ENCODE measurements at regions not wholly inside any gene's neighbourhood (a gene's known extent, or its start where the extent isn't known, plus 50 kb on each side); places are given as distances from the start of the nearest gene placed in this dataset.

DNA sequence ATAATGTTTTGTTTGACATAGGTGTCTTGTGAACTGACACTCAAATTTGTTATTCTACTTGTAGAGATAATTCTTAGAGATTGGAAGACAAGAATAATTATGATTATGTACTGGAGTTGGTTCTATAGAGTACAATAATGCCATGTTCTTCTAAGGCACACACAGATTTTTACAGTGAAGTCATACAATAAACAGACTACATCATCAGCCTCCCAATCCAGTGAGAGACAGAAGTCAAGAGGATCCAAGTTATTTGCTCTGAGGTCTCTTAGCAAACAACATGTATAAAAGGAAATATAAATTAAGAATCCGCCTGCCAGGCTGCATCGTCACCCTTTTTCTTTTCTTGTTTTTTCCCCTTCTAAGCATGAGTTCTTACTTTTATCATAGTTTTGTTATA is 613.5 kb upstream of the SETBP1 start:
- H3K4me1 ChIP-seq (ENCODE audit: control insufficient read depth in 1 of 2, insufficient read depth in 2 of 2, low read length in 2 of 2), result no peaks in the 10 kb centered on the region
- H3K4me3 ChIP-seq (ENCODE audit: low read depth in 1 of 2, low read length in 2 of 2), result no peak overlapping the region
- H3K36me3 ChIP-seq (ENCODE audit: control insufficient read depth in 1 of 2, insufficient read depth in 2 of 2, low read length in 2 of 2), result no peaks in the 10 kb centered on the region
- no peak overlapping the region for H3K27ac ChIP-seq (ENCODE audit: low read depth, low read length)
- H3K9ac ChIP-seq (ENCODE audit: low read depth in 1 of 2, low read length in 2 of 2), result no peak overlapping the region
- no peaks in the 10 kb centered on the region for H3K27me3 ChIP-seq (ENCODE audit: control insufficient read depth in 1 of 2, insufficient read depth in 2 of 2, low read length in 2 of 2)
- no peaks in the 10 kb centered on the region for H3K9me3 ChIP-seq (ENCODE audit: control insufficient read depth in 1 of 2, low read length in 2 of 2)

DNA sequence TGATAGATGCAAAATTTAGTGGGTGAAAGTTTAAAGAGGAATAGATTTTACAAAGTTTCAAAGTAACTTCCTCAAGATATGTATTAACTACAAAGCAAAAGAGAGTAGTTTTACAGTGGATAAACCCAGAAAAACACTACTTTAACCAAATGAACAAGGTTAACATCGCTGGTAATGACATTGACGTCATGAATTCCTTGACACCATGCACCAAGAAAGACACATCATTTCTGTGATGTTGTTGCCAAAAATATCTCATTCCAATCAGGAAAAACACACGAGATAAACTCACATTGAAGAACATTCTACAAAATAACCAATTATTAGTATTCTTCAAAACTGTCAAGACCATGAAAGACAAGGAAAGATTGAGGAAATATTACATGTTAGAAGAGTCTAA is 605.6 kb upstream of the SETBP1 start:
- no peaks in the 10 kb centered on the region for H3K36me3 ChIP-seq (ENCODE audit: control insufficient read depth in 1 of 2, insufficient read depth in 2 of 2, low read length in 2 of 2)
- H3K9ac ChIP-seq (ENCODE audit: low read depth in 1 of 2, low read length in 2 of 2), result no peak overlapping the region
- no peak overlapping the region for H3K4me3 ChIP-seq (ENCODE audit: low read depth in 1 of 2, low read length in 2 of 2)
- H3K27ac ChIP-seq (ENCODE audit: low read depth, low read length), result no peak overlapping the region
- H3K27me3 ChIP-seq (ENCODE audit: control insufficient read depth in 1 of 2, insufficient read depth in 2 of 2, low read length in 2 of 2), result no peaks in the 10 kb centered on the region
- no peaks in the 10 kb centered on the region for H3K4me1 ChIP-seq (ENCODE audit: control insufficient read depth in 1 of 2, insufficient read depth in 2 of 2, low read length in 2 of 2)
- no peaks in the 10 kb centered on the region for H3K9me3 ChIP-seq (ENCODE audit: control insufficient read depth in 1 of 2, low read length in 2 of 2)

DNA sequence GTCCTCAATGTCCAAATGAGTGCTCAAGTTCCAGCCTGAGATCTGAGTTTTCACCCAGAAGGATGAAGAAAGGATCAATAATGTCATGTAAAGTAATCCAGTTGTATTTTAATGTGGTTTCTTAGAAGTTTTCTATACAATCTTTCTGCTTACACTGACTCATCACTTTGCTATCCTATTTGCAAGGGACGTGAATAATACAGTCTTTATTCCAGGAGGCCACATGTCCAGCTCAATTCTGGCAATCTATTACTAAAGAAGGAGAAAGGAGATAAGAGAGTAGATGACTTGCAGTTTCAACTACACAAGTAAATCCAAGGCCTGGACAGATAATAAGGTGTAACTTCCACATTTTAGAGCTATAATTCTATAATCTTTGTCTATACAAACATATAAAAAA is 601.1 kb upstream of the SETBP1 start:
- Histone ChIP-seq H3K27me3 (ENCODE audit: control insufficient read depth in 1 of 2, insufficient read depth in 2 of 2, low read length in 2 of 2) (no peaks in the 10 kb centered on the region), H3K4me3 (ENCODE audit: low read depth in 1 of 2, low read length in 2 of 2) (no peak overlapping the region), H3K4me1 (ENCODE audit: control insufficient read depth in 1 of 2, insufficient read depth in 2 of 2, low read length in 2 of 2) (no peaks in the 10 kb centered on the region), H3K9me3 (ENCODE audit: control insufficient read depth in 1 of 2, low read length in 2 of 2) (no peaks in the 10 kb centered on the region), H3K36me3 (ENCODE audit: control insufficient read depth in 1 of 2, insufficient read depth in 2 of 2, low read length in 2 of 2) (no peaks in the 10 kb centered on the region), H3K9ac (ENCODE audit: low read depth in 1 of 2, low read length in 2 of 2) (no peak overlapping the region), H3K27ac (ENCODE audit: low read depth, low read length) (no peak overlapping the region)

DNA sequence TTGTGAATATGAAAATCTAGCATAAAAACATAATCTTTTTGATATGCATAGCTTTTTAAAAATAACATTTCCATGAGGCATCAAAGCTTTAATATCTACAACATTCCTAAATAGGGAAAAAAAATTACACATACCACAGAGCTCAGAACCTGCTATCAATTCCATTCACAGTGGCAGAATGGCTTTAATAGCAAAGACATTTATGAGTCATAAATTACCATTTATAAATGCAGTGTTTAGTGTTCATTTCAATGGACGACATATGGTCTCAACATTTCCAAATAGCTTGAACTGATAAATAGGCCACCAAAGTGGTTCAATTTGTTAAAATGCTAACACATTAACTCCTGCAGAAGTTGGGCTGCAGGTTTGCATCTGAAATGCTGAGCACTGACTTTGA is 600.6 kb upstream of the SETBP1 start:
- Histone ChIP-seq H3K9me3 (ENCODE audit: control insufficient read depth in 1 of 2, low read length in 2 of 2) (no peaks in the 10 kb centered on the region), H3K9ac (ENCODE audit: low read depth in 1 of 2, low read length in 2 of 2) (no peak overlapping the region), H3K4me1 (ENCODE audit: control insufficient read depth in 1 of 2, insufficient read depth in 2 of 2, low read length in 2 of 2) (no peaks in the 10 kb centered on the region), H3K36me3 (ENCODE audit: control insufficient read depth in 1 of 2, insufficient read depth in 2 of 2, low read length in 2 of 2) (no peaks in the 10 kb centered on the region), H3K27ac (ENCODE audit: low read depth, low read length) (no peak overlapping the region), H3K27me3 (ENCODE audit: control insufficient read depth in 1 of 2, insufficient read depth in 2 of 2, low read length in 2 of 2) (no peaks in the 10 kb centered on the region), H3K4me3 (ENCODE audit: low read depth in 1 of 2, low read length in 2 of 2) (no peak overlapping the region)

DNA sequence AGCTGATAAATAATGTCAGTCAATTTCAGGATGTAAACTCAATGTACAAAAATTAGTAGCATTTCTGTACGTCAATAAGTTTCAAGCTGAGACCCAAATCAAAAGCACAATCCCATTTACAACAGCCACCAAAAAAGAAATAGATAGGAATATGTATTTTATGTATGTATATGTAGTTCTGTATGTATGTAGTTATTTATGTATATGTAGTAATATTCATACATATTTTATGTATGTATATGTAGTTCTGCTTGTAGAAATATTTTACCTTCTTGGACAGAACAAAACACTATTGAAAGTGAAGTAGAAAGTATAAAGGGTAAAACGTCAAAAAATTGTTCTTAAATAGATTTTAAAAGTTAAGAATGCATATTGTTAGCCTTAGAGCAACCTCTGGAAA is 591.0 kb upstream of the SETBP1 start:
- no peaks in the 10 kb centered on the region for H3K9me3 ChIP-seq (ENCODE audit: control insufficient read depth in 1 of 2, low read length in 2 of 2)
- no peak overlapping the region for H3K27ac ChIP-seq (ENCODE audit: low read depth, low read length)
- no peaks in the 10 kb centered on the region for H3K4me1 ChIP-seq (ENCODE audit: control insufficient read depth in 1 of 2, insufficient read depth in 2 of 2, low read length in 2 of 2)
- no peaks in the 10 kb centered on the region for H3K27me3 ChIP-seq (ENCODE audit: control insufficient read depth in 1 of 2, insufficient read depth in 2 of 2, low read length in 2 of 2)
- H3K4me3 ChIP-seq (ENCODE audit: low read depth in 1 of 2, low read length in 2 of 2), result no peak overlapping the region
- H3K9ac ChIP-seq (ENCODE audit: low read depth in 1 of 2, low read length in 2 of 2), result no peak overlapping the region
- no peaks in the 10 kb centered on the region for H3K36me3 ChIP-seq (ENCODE audit: control insufficient read depth in 1 of 2, insufficient read depth in 2 of 2, low read length in 2 of 2)

GRCh38 chr18:44090453-44090852 is 590.2 kb upstream of the SETBP1 start:
- H3K27ac ChIP-seq (ENCODE audit: low read depth, low read length), result no peak overlapping the region
- no peak overlapping the region for H3K4me3 ChIP-seq (ENCODE audit: low read depth in 1 of 2, low read length in 2 of 2)
- no peaks in the 10 kb centered on the region for H3K4me1 ChIP-seq (ENCODE audit: control insufficient read depth in 1 of 2, insufficient read depth in 2 of 2, low read length in 2 of 2)
- H3K9me3 ChIP-seq (ENCODE audit: control insufficient read depth in 1 of 2, low read length in 2 of 2), result no peaks in the 10 kb centered on the region
- H3K36me3 ChIP-seq (ENCODE audit: control insufficient read depth in 1 of 2, insufficient read depth in 2 of 2, low read length in 2 of 2), result no peaks in the 10 kb centered on the region
- no peaks in the 10 kb centered on the region for H3K27me3 ChIP-seq (ENCODE audit: control insufficient read depth in 1 of 2, insufficient read depth in 2 of 2, low read length in 2 of 2)
- no peak overlapping the region for H3K9ac ChIP-seq (ENCODE audit: low read depth in 1 of 2, low read length in 2 of 2)

- H3K4me3 ChIP-seq (ENCODE audit: low read depth in 1 of 2, low read length in 2 of 2), result no peak overlapping the region
- no peak overlapping the region for H3K27ac ChIP-seq (ENCODE audit: low read depth, low read length)
- H3K9ac ChIP-seq (ENCODE audit: low read depth in 1 of 2, low read length in 2 of 2), result no peak overlapping the region
- H3K9me3 ChIP-seq (ENCODE audit: control insufficient read depth in 1 of 2, low read length in 2 of 2), result no peaks in the 10 kb centered on the region
- no peaks in the 10 kb centered on the region for H3K36me3 ChIP-seq (ENCODE audit: control insufficient read depth in 1 of 2, insufficient read depth in 2 of 2, low read length in 2 of 2)
- no peaks in the 10 kb centered on the region for H3K4me1 ChIP-seq (ENCODE audit: control insufficient read depth in 1 of 2, insufficient read depth in 2 of 2, low read length in 2 of 2)
- H3K27me3 ChIP-seq (ENCODE audit: control insufficient read depth in 1 of 2, insufficient read depth in 2 of 2, low read length in 2 of 2), result no peaks in the 10 kb centered on the region
Measured at GRCh38 chr18:44093253-44093652, 587.4 kb upstream of the SETBP1 start.

- no peaks in the 10 kb centered on the region for H3K36me3 ChIP-seq (ENCODE audit: control insufficient read depth in 1 of 2, insufficient read depth in 2 of 2, low read length in 2 of 2)
- no peaks in the 10 kb centered on the region for H3K9me3 ChIP-seq (ENCODE audit: control insufficient read depth in 1 of 2, low read length in 2 of 2)
- no peaks in the 10 kb centered on the region for H3K27me3 ChIP-seq (ENCODE audit: control insufficient read depth in 1 of 2, insufficient read depth in 2 of 2, low read length in 2 of 2)
- H3K27ac ChIP-seq (ENCODE audit: low read depth, low read length), result no peak overlapping the region
- no peak overlapping the region for H3K9ac ChIP-seq (ENCODE audit: low read depth in 1 of 2, low read length in 2 of 2)
- H3K4me3 ChIP-seq (ENCODE audit: low read depth in 1 of 2, low read length in 2 of 2), result no peak overlapping the region
- H3K4me1 ChIP-seq (ENCODE audit: control insufficient read depth in 1 of 2, insufficient read depth in 2 of 2, low read length in 2 of 2), result no peaks in the 10 kb centered on the region
Measured at GRCh38 chr18:44096016-44096415, 584.7 kb upstream of the SETBP1 start.

DNA sequence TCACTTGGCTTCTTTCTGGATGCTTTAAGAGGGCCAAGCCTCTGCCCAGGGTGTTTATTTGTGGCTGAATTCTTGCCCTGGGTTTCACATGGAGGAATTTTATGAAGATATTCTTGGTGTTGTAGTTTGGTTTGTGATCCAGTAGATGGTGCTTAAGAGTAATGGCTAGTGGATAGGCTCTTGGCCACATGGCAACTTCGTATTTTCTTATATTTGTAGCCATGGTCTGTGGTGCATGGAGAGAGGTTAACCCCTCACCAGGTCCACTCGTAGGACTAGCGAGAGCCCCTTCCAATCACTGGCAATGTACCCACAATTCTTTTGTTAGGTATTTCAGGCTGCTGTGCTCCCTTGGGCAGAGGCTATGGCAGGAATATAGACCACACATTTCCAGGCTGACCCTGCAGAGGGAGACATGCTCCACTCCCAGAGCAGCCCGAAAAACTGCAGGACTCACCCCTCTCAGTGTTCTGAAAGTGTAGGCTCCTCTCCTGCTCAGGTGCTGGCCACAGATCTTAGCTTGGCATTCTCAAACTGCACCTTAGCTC is 582.1 kb upstream of the SETBP1 start:
- H3K27me3 ChIP-seq (ENCODE audit: control insufficient read depth in 1 of 2, insufficient read depth in 2 of 2, low read length in 2 of 2), result no peaks in the 10 kb centered on the region
- H3K27ac ChIP-seq (ENCODE audit: low read depth, low read length), result no peak overlapping the region
- H3K36me3 ChIP-seq (ENCODE audit: control insufficient read depth in 1 of 2, insufficient read depth in 2 of 2, low read length in 2 of 2), result no peaks in the 10 kb centered on the region
- no peaks in the 10 kb centered on the region for H3K4me1 ChIP-seq (ENCODE audit: control insufficient read depth in 1 of 2, insufficient read depth in 2 of 2, low read length in 2 of 2)
- H3K9me3 ChIP-seq (ENCODE audit: control insufficient read depth in 1 of 2, low read length in 2 of 2), result no peaks in the 10 kb centered on the region
- no peak overlapping the region for H3K4me3 ChIP-seq (ENCODE audit: low read depth in 1 of 2, low read length in 2 of 2)
- H3K9ac ChIP-seq (ENCODE audit: low read depth in 1 of 2, low read length in 2 of 2), result no peak overlapping the region

DNA sequence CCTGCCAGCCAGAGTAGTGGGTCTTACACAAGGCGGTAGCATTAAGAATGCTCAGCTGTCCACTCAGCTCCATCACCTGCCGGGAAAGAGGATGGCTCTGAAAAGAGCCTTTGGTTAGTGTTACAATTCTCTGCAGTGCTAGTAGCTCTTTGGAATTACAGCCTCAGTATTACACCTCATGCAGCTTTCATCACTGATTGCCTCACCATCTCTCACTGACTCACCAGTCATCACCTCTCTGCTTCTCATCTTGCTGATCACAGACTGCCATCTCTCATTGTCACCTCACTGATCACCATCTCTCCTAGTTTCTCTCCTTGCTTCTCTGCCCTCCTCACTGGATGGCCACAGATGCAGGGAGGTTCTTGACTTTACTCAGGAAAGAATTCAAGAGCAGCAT is 573.5 kb upstream of the SETBP1 start:
- Histone ChIP-seq H3K27me3 (ENCODE audit: control insufficient read depth in 1 of 2, insufficient read depth in 2 of 2, low read length in 2 of 2) (no peaks in the 10 kb centered on the region), H3K4me1 (ENCODE audit: control insufficient read depth in 1 of 2, insufficient read depth in 2 of 2, low read length in 2 of 2) (no peaks in the 10 kb centered on the region), H3K4me3 (ENCODE audit: low read depth in 1 of 2, low read length in 2 of 2) (no peak overlapping the region), H3K36me3 (ENCODE audit: control insufficient read depth in 1 of 2, insufficient read depth in 2 of 2, low read length in 2 of 2) (no peaks in the 10 kb centered on the region), H3K9ac (ENCODE audit: low read depth in 1 of 2, low read length in 2 of 2) (no peak overlapping the region), H3K9me3 (ENCODE audit: control insufficient read depth in 1 of 2, low read length in 2 of 2) (no peaks in the 10 kb centered on the region), H3K27ac (ENCODE audit: low read depth, low read length) (no peak overlapping the region)

DNA sequence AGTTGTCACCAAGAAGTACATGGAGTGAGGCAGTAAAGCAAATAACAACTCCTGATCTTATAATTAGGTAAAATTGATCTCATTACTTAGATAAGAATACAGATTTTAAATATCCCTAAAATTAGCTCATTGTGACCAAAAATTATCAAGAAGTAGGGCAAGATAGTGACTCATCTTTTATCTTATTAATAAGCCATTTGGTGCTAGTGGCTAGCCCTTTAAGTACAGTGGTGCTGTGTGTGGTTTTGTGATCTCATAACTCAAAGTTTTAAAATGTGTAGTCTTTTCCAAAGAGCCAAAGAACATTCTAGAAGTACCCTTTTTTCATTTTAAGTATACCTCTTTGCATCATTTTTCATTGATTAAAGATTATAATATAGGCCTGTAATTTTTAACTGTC is 569.4 kb upstream of the SETBP1 start:
- H3K27me3 ChIP-seq (ENCODE audit: control insufficient read depth in 1 of 2, insufficient read depth in 2 of 2, low read length in 2 of 2), result no peaks in the 10 kb centered on the region

More for the DNA sequence above, 569.4 kb upstream of the SETBP1 start:
- H3K9me3 ChIP-seq (ENCODE audit: control insufficient read depth in 1 of 2, low read length in 2 of 2), result no peaks in the 10 kb centered on the region
- H3K27ac ChIP-seq (ENCODE audit: low read depth, low read length), result no peak overlapping the region
- H3K36me3 ChIP-seq (ENCODE audit: control insufficient read depth in 1 of 2, insufficient read depth in 2 of 2, low read length in 2 of 2), result no peaks in the 10 kb centered on the region
- H3K9ac ChIP-seq (ENCODE audit: low read depth in 1 of 2, low read length in 2 of 2), result no peak overlapping the region
- H3K4me1 ChIP-seq (ENCODE audit: control insufficient read depth in 1 of 2, insufficient read depth in 2 of 2, low read length in 2 of 2), result no peaks in the 10 kb centered on the region
- no peak overlapping the region for H3K4me3 ChIP-seq (ENCODE audit: low read depth in 1 of 2, low read length in 2 of 2)

Measured in duodenal mucosa (tissue), 2 donors.